ENCODE measurements at regions not wholly inside any gene's neighbourhood (a gene's known extent, or its start where the extent isn't known, plus 50 kb on each side); places are given as distances from the start of the nearest gene placed in this dataset.

DNA sequence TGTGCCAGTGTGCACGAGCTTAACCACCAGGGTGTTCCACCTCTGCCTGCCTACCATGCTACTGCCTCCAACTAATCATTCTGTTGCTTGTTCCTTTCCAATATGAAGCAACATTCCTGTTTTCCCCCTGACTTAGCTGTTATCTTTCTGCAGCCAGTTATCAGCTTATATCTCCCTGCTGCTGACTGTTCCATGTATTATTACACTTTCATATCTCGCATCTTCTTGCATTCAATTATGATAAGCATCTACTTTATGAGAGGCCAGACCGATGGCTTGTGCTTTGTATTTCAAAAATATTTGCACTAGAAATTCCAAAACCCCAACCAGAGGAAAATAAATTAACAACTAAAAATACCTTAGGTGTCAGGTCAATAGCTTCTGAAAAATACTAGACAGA is 394.0 kb upstream of the BRINP1 start:
- TF ChIP-seq POLR2A (IDR thresholded peaks at IDR 0.05; ENCODE audit: low read depth, low read length) (no peak), TAF1 (IDR thresholded peaks at IDR 0.05; ENCODE audit: low read depth, low read length) (no peak), SPI1 (IDR thresholded peaks at IDR 0.05; ENCODE audit: low read depth, low read length) (no peak), POLR2AphosphoS5 (IDR thresholded peaks at IDR 0.05; ENCODE audit: low read depth, low read length) (no peak)

All from GM12891 (cell line).